Skin of body (tissue), 1 donor: ENCODE measurements at regions not wholly inside any gene's neighbourhood (a gene's known extent, or its start where the extent isn't known, plus 50 kb on each side); places are given as distances from the start of the nearest gene placed in this dataset.

Source experiments
- DNase-seq: peaks from one replicate; lab custom pipeline; 2025; lab: John Stamatoyannopoulos, UW

DNA sequence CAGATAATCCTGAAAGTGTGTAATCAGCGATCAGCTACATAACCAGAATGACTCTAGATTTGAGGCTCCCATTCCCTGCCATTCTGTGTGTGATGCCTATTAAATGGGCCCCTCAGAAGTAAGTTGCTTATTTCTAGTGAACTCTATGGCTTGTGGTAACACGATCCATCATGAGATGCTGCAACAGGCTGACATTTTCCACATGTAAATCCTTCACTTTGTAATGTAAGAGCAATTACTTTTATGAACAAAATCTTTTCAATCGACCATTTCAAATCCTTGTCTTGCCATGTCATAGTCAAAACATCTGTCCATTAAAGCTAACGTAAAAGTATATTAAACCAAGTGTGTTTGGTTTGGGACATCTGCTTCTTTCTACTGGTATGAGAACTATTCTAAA lies 175.9 kb upstream of the ETAA1 start:
- DNase-seq = peak; percentile 9

DNA sequence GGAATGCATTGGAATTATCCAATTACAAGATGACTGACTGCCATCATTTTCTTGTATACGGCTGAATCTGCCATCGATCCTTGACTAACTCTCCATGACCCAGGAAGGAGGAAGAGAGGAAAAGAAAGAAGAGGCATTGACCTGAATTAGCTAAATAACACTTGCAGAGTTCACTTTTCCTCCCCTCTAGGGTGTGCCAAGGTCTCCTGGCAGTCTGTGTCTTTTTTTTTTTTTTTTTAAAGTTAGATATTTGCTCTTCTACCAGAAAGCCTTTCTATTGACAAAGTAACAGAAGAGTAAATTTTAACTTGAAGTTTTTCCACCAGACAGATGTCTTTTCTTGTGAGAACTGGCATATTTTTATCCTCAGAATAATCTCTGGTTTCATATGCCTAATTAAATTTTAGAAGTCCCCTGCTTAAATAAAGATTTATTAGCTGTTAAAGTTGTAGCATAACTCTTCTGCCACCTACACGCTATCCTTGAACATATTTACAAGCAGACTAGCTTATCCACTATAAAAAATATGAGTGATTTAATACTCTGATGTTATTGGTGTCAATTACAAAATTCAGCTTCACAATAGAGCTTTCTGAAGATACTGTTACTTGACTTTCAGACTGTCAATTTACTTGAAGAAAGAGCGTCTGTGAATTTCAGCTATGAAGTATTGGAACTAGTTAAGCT lies 171.7 kb upstream of the ETAA1 start:
- no peak for DNase-seq

DNA sequence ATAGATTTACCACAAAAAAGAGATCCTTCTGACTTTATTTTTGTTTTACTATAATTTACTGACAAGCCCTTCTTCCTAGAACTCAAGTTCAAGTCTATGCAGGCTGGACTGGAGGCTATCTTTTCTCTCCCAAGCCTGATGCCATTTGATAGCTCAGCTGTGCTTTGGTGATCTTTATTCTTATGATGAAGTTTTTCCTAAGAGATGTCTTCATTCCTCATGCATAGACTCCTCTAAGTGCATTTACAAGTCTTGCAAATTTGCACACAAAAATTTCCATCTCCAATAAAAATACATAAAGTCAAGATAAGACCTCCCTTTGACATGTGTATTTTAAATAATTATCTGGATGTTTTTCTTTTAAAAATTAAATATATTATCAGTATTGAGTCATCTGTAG lies 167.4 kb upstream of the ETAA1 start:
- DNase-seq = no peak

DNA sequence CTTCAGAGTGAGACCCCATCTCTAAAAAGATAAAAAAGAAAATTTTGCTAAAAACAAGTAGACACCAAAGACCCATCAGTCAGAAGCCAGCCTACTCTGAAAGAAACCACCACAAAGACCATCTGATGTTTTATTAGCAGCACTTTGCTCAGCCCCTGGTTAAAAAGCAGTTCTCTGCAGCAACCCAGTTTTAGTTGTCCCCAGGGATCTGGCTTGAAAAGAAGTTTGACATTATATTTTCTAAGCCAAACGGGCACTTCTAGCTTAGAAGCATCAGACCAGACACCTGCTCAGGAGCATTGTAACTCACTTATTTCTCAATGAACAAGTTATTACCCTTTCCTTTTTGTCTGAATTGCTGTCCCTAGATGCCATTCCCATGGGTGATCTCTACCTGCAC lies 164.2 kb upstream of the ETAA1 start:
- DNase-seq = no peak

DNA sequence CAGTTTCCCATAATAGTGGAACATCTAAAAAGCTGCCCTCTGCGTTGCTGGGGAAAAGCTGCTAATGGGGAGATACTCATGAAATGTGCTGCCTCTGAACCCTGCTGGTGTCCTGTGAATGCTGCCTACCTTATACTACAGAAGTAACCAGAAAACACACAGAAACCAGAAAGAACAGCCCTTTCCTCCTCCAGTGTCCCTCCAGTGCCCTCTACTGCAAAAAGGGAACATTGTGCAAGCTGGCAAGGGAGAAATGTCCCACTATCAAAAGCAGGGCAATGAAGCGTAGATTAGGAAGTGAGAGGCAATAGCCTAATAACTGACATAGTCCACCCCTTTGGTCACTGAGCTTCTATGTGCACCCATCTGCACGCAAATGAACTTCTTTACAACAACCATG lies 162.7 kb upstream of the ETAA1 start:
- DNase-seq = no peak

DNA sequence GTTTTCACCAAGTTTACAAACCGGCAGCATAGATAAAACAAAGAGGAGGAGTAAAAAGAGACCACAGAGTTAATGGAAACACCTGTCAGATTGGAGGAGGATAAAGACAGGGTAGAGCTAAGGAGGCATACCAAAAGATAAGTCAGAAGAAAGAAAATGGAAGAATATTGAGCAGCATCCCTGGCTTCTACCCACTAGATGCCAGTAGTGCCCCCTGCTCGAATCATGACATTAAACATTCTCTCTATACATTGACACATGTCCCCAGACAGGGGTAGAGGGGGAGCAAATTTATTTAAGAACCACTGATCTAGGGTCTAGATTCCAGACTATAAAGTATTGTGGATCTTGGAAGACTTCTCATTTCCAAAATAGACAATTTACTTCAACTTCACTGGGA lies 159.8 kb upstream of the ETAA1 start:
- no peak for DNase-seq

DNA sequence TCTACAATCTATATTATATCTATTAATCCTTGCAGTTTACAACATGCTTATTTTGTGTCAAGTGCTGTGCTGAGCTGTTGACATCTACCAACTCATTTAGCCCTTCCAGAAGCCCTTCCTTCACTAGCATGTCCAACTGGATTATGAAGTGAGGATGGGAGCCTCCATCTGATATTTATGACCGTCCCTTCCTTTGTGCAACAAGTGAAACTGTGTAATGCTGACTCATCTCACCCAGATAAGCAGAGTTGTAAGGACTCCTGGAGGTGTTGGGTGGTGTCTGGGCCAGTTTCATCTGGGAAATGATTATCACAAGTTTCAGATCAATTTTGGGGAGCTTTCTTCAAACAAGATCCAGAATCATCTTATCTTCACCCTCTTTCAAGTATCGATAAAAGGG lies 156.6 kb upstream of the ETAA1 start:
- DNase-seq = no peak

DNA sequence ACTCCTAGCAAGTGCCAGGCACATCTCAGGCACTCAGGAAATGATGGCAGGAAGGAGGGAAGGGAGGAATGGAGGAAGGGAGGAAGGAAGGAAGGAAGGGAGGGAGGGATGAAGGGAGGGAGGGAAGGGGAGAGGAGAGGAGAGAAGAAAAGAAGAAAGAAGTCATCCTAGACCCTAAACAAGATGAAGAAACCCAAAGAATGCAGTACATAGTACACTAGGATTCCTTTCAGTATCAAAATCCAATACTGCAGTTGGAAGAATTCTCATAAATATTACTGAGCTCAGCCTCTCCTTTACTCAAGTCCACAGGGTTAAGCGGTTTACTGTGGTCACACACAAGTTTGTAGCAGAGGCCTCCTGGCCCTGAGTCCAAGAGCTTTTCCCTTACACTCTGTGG lies 155.7 kb upstream of the ETAA1 start:
- DNase-seq = no peak

DNA sequence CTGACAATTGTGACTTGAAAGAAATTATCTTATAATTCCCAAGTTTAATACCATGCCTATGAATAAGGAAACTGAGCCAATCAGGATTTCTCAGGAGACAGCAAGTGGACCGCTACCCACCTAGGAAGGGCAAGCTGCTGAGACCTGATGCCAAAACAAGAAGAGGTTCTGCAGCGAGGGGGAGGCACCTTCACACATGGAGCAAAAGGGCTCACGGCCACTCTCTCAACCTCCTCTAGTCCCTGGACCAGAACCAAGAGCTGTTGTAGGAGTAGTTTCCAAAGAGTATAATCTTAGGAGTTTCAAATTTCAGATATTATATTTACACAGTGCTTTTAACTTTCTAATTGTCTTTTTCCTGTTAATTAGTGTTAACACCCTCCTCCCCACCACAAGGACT lies 154.7 kb upstream of the ETAA1 start:
- DNase-seq = no peak

DNA sequence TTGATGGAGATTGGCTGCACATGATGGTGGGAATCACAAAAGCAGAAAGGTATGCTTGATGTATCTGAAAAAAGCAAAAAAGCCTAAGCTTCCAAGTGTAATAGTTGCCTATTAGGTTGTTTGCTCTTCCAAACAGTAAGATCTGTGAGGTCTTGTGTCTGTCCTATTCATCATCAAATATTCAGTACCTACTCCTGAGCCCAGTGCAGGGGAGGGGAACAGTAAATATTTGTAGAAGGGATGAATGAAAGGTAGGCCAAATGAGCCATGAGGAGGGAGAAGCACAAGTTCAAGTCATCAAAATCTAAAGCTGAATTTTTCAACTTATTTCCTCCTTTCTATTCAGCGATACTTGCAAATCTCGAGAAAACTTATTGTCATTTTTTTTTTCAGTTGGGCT lies 153.2 kb upstream of the ETAA1 start:
- DNase-seq = no peak

DNA sequence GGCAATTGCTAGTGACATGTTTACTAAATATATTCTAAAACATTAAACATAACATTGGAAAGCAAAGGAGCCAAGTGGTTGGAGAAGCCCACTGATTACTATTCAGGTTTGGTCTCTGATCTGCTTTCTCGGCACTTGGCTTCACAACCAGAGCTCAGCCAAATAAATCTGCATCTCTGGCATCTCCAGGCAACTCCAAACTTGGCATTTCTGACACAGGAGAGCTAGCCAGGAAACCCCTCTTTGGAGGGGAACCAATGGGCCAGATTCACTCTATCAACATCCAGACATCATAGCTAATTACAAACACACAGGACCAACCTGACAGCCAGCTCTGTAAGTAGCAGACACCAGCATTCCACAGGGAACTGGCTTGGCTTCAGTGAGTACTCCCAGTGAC lies 150.3 kb upstream of the ETAA1 start:
- DNase-seq = no peak

DNA sequence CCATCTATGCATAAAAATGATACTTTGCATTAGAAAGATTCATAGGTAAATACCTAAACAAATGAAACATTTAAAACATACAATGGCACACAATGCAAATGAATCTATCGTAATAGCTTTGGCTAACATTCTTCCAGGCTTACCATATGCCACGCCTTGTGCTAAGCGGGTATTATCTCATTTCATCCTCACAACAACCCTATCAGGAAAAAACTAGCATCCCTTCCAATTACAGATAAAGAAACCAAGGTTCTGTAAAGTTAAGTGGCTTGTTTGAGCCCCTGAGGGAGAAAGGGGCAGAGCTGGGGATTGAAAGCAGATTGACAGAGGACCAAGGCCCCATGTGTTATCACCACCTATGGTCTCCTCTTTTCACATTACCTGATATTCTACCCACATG lies 145.4 kb upstream of the ETAA1 start:
- no peak for DNase-seq

DNA sequence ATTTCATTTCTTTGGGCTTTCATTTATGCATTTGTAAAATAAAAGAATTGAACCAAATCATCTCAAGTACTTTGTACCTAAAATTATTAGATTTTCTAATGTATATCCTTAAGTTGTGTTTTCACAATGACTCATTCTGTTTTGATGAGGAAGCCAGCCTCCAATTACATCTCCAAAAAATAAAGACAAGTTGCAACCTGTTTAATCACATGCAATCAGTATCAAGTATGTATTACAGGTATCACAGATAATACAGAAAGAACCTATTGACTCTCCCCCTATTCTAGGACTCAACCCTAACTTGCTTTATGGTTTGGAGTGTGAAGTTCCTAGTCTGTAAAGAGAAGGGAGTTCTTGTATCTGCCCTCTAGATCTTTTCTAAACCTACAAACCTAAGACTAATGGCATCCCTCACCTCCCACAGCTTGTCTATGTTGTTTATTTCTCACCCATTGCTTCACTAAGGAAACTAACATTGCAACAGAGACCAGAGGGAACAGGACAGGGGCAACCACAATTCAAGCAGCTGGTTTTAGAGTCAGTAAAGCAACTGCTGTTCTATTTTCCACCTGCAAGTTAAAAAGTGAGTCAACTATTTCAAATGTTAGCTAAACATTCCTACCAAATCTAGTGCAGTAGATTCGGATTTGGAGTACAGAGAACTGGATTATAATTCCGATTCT lies 141.1 kb upstream of the ETAA1 start:
- no peak for DNase-seq

DNA sequence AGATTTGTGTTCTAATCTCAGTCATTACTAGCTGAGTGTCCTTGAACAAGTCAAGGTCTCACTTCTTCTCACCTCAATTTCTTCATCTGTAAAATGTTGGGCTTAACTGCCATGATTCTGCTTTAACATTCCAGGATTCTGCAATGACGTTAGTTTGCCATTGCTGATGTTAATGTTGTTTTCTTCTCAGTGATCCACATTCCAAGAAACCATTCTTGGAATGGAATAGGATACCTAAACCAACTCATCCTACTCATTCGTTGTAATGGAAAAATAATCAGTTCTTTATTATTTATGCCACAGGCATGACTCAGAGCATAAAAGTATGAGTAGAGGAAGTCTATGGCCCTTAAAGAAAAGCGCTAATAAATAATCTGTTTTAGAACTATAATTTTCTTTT lies 140.2 kb upstream of the ETAA1 start:
- no peak for DNase-seq

DNA sequence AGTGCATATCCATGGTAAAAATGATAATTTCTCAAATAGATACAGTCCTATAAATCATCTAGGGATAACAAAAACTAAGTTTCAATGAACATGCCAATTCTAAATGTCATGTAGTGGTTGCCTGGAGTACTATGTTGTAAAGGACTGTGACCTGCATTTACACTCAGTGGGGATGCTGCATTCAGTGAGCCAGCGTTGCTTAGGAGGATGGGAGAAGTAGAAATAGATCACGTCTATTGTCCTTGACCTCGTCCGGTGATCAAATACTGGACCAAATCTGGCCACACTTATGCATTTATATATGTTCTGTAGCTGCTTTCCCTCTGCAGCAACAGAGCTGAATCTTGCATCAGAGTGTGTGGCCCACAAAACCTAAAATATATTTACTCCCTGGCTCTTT lies 139.0 kb upstream of the ETAA1 start:
- no peak for DNase-seq

DNA sequence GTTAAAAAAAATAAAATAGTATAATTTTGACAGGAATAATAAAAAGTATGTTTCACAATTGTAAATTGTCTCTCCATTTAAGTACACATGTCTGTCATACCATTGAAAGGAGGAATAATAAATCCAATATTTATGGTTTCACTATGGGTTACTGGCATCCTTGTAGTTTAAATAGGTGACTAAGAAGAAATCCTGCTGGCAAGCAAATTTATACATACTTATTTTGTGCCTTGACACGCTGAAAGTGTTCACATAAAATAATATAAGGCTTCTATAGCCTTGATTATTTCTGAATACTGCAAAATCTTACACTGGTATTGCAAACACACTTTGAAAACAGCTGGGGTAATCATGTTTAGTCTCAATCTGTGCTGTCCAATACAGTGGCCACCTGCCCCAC lies 138.3 kb upstream of the ETAA1 start:
- no peak for DNase-seq

DNA sequence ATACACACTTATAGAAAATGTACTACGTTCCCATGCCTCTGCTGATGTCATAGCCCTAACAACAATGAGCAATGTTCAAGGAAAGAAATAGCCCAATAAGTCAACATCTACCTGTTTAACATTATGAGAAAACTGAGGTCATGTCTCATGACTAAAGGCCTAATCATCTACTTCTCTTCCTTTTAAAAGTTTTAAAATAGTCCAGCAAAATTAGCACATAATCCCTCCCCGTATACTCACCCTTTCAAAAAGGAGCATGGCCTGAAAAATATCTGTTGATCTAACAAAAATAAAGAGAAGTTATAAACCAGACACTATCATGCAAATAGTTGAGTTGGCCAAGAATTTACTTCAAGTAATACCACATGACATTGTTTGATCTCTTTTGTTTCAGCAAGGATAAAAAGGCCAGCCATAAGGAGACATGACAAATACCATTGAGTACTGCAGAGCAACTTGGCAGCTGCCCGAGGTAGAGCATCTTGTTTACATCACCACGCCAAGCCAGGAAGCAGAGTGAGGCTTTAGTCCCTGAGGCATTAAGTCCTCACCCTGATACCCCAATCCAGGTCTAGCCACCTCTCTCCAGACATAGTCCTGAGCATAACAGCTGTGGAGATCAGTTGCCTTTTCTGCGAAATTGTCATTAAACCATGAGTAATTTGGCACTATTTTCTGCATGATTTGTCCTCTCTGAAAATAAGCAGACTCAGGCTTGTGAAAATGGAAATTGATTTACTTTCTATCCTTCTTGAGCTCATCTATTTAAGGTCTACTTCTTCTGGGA lies 137.4 kb upstream of the ETAA1 start:
- peak; percentile 74 for DNase-seq

DNA sequence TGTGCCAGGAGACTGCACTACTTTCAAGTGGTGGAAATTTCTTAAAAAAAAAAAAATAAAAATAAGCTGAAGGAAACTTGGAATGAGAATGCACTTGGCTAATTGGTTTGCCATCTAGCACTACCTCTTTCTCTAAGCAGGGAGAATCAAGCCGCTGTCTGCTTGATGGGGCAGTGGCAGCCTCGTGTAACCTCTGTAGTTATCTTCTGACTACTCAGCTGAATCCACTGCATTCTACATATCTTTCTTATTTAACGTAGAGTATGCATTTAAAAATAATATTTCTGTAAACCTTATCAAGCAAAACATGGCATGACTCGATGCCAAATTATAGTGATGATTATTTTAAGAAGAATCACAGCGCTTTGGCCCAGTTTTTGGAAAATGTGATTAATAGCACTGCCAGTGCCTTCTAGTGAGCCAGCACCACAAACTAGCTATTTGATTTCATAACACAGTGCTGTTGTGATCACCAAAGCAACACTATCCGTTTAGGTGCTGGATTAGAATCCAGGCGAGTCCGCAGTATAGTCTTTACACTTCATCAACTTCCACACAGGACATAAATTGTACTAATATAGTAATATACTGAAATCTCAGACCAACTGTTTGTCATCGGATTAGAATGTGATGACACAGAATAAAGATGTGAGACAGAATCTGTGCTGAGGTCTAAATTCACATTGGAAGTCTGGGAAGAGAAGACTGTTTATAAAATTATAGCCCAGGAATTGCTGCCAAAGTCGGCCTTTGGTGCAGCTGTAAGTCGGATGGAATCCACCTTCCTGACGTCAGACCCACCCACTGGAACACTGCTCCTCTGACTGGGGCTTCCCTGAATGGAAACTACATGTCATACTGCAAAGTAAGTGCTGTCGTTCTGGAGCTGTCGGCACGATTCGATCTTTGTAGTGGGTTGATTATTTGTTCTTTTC lies 136.5 kb upstream of the ETAA1 start:
- DNase-seq = peak; percentile 96

DNA sequence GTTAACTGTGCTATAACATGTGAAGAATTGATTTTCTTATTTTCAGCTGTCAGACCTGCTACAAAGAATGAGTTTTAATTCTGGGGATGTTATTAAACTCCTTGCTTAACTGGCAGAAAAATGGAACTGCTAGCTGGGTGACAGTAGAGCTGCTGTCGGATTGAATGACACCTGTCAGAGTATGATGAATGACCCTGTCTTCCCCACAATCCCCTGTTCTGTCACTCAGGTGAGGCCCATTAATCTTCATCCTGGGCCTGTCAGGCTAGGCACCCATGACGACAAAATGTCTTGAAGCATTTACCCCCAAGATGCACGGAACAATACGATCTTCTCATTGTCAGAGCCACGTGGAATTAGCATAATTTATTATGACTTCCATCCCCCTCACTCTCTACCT lies 129.9 kb upstream of the ETAA1 start:
- no peak for DNase-seq

DNA sequence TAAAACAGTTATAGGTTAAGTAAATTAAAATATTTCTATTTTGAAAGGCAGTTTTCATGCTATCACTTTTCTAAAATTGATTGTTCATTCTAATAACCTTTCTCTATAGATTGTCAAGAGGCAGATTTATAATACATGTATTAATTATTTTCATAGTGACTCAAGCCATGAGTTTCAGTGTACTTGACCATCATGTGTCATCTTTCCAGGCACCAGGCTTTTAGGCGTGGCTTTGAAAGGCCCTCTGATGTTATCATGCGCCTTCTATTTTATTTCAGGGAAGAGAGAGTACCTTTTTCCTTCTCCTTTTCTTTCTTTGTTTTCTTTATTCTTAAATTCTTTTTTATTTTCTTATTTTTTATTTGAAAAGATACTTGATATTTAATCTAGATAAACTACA lies 128.3 kb upstream of the ETAA1 start:
- no peak for DNase-seq

DNA sequence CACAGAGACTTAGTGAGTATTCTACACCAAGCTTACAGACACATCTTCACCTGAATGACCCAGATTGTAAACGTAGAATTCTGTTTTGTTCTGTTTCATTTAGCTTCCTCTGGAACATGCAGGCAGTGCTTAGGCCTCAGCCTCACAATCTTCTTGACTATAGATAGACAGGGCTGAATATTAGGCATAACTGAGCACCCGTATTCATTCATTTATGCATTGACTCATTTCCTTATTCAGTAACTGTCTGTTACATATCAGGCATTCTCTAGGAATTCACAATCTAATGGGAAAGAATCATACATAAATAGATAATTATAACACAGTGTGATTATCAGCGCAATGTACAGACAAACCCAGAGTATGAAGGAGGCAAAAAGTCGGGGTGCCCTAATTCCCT lies 124.9 kb upstream of the ETAA1 start:
- DNase-seq = no peak

DNA sequence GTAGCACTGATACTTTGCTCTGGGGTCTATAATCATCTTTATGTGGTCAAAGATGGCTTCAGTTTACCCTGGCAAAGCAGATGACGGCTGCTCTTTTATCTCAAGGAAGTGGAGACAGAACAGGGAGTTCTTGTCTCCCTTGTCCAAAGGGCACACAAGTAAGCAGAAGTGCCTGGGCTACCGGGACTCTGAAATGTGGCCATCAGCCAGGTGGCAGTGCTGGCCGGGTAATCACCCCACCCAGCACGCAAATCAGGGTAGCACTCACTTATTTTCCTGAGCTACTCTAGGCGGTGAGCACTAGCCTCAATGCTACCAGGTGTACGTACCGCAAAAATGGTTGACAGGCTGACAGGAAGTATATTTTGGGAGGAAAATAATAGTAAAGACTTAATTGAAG lies 119.7 kb upstream of the ETAA1 start:
- no peak for DNase-seq
